ENCODE measurements at regions not wholly inside any gene's neighbourhood (a gene's known extent, or its start where the extent isn't known, plus 50 kb on each side); places are given as distances from the start of the nearest gene placed in this dataset.

- no peak for DNase-seq (ENCODE audit: low spot score)
Observed at GRCh38 chr4:41318839-41319530, 62.3 kb downstream of the UCHL1 start.

- DNase-seq (ENCODE audit: low spot score), result no peak
Observed at GRCh38 chr4:41319553-41319952, 62.8 kb downstream of the UCHL1 start.

- no peak for DNase-seq (ENCODE audit: low spot score)
Observed at GRCh38 chr4:41320278-41320677, 63.5 kb downstream of the UCHL1 start.

GRCh38 chr4:41320786-41321185 is 64.1 kb downstream of the UCHL1 start:
- no peak for DNase-seq (ENCODE audit: low spot score)

DNA sequence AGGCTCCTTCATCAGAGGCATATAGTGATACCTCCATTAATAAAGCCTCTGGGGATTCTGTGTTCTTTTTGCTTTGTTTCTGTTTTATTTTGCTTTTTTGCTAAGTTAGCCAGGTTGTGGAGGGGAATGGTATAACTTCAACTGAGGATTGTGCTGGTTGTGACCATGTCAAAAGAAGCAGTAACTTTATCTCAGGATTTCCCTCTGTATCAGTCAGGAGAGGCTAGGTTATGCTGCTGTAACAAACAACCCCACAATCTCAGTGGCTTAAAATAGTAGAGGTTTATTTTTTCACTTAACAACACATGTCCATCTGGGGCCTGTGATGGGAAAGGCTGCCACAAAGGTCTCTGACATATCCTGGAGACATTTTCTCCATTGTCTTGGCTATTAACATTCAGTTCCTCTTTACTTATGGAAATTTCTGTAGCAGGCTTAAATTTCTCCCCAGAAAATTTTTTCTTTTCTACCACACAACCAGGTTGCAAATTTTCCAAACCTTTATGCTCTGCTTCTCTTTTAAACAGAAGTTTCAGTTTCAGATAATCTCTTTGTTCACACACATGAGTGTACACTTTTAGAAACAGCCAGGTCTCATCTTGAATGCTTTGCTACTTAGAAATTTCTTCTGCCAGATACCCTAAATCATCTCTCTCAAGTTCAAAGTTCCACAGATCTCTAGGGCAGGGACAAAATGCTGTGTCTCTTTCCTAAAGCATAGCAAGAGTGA is 64.7 kb downstream of the UCHL1 start:
- no peak for DNase-seq (ENCODE audit: low spot score)

- DNase-seq (ENCODE audit: low spot score), result no peak
Observed at GRCh38 chr4:41322617-41323016, 65.9 kb downstream of the UCHL1 start.

DNA sequence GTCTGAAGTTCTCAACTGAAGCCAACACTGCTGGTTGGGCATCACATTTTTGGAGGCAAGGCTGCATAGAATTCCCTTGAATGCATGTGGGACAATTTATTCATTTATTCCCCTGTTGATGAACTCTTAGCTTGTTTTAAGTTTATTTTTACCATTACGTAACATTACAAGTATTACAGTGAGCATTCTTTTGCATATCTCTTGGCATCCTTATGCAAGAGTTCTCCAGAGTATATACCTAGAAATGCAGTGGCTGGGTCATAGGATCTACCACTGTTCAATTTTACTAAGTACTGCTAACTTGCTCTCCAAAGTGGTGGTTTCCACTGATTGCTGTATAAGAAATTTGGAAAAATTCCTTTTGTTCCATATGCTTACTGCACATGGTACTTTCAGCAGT is 66.5 kb downstream of the UCHL1 start:
- DNase-seq (ENCODE audit: low spot score), result no peak

DNA sequence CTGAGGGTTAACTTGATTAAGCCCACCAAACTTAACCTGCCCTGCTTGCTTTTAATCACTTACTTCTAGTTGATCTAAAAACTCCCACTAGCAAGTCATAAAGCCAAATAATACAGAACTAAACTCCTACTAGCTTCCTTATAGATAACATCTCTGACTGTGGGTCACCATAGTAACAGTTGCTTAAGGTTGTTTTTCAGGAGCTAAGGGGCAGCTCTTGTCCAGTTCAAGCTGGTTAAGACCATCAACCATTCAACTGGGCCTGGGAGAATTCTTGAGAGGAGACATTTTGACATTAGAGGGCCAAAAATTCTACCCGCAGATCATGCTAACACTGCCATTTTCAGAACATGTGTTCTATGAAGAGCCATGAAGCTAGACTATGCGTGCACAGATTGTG is 67.0 kb downstream of the UCHL1 start:
- no peak for DNase-seq (ENCODE audit: low spot score)

GRCh38 chr4:41324861-41325260 is 68.1 kb downstream of the UCHL1 start:
- no peak for DNase-seq (ENCODE audit: low spot score)

GRCh38 chr4:41325901-41326300 is 69.2 kb downstream of the UCHL1 start:
- no peak for DNase-seq (ENCODE audit: low spot score)

DNA sequence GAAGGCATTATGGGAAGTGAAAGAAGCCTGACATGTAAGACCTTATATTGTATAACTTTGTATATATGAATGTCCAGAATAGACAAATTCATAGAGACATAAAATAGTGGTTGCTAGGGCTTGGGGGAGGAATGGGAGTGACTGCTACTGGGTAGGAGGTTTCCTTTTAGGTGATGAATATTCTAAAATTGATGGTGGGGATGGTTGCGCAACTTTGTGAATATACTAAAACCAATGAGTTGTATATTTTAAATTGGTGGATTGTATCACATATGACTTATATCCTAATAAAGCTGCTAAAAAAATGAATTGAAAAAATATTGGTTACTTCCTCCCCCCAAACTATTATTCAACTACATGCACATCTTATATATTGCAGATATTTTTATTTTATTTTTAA is 70.0 kb downstream of the UCHL1 start:
- DNase-seq (ENCODE audit: low spot score), result no peak

DNA sequence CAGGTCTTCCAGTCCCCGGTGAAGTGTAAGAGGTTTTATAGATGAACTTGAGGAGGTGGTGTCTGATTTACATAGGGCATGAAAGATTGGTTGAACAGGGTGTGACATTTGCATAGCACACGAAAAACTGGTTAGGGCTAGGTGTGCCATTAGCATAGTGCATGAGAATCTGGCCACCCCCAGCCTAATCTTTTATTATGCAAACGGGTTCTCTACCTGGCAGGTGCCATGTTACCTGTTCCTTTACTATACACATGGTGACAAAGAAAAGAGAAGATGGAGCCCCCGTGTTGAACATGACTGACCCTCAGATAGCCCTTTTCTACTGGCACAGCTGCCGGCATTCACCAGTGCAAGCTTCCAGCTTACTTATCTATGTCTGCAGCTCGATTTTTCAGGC is 71.0 kb downstream of the UCHL1 start:
- DNase-seq (ENCODE audit: low spot score), result no peak

DNA sequence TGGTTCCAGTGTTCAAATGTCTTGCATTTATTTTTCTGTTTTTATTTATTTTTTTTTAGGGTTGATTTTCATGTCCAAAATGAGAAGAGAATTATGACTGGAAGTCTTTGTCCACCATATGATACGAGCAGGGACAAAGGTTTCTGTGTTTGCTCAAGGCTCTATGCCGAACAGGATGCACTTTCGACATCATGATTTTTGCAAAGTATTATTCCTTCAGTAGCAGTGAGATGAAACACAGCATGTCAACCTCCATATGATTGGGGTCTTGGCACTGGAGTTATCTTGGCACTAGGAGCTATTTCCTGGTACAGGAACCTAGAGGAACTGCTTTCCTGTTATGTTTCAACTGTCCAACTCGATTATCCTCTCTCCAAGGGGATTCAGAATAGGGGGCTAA is 72.6 kb downstream of the UCHL1 start:
- no peak for DNase-seq (ENCODE audit: low spot score)

GRCh38 chr4:41331224-41331623 is 74.5 kb downstream of the UCHL1 start:
- no peak for DNase-seq (ENCODE audit: low spot score)

GRCh38 chr4:41332510-41333054 is 75.9 kb downstream of the UCHL1 start:
- DNase-seq (ENCODE audit: low spot score), result no peak

DNA sequence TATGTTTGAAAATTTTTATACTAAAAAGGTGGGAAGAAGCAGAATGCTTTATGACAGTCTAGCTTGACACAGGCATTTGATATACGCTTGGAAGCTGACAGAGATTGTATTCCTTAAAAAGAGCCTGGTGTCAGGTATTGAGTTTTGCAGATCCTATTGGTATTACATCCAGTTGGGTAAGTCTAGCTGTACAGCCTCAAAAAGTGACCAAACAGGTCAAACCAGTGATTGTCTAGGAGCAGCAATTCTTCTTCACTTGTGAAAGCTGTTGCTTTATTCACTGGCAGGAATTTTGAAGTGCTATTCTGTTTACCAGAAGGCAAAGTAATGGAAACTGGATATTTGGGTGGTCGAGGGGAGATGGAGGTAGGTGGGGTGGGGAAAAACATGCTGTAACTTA is 77.5 kb downstream of the UCHL1 start:
- no peak for DNase-seq (ENCODE audit: low spot score)

DNA sequence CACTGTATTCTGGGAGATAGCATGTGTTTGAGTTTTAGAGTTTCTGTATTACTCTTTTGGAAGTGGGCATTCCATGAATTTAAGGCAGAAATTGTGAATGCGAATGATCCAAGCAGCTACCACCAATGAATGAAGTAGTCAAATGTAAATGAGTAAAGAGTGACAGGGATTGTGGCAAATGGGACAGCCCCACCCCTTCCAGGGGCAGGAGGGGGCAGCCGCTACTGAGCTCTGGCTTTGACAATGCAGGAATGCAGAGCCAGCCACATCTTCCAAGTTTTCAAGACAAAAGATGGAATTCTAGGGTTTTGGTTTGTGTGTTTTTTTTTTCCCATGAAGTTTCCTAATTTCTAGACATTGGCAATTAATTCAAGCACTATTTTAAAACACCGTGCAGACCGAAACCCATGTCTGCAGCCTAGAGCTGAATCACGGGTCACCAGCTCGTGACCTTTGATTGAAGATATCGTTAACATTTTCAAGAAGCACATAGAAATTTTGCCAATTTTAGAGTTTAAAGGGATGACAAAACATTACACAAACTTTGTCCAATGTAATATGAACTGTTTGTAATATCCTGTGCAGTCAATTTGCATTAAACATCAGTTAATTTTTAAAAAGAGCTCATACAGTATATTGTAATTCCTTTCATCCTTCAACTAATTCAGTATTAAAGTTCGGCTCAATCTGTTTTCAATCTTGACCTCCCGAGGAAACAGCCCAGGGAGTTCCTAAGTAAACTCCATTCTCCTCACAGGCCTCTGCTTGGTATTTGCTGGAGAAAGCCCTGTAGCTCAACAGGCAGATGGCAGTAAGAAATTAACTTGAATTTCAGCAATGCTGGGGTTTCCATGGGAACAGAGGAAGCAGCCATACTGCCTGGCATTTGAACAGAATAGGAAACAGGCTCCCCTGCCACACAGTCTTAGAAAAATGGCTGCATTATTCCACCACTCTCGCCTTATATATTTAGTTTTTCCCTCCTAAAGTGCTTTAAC is 83.4 kb downstream of the UCHL1 start:
- DNase-seq (ENCODE audit: low spot score), result no peak

DNA sequence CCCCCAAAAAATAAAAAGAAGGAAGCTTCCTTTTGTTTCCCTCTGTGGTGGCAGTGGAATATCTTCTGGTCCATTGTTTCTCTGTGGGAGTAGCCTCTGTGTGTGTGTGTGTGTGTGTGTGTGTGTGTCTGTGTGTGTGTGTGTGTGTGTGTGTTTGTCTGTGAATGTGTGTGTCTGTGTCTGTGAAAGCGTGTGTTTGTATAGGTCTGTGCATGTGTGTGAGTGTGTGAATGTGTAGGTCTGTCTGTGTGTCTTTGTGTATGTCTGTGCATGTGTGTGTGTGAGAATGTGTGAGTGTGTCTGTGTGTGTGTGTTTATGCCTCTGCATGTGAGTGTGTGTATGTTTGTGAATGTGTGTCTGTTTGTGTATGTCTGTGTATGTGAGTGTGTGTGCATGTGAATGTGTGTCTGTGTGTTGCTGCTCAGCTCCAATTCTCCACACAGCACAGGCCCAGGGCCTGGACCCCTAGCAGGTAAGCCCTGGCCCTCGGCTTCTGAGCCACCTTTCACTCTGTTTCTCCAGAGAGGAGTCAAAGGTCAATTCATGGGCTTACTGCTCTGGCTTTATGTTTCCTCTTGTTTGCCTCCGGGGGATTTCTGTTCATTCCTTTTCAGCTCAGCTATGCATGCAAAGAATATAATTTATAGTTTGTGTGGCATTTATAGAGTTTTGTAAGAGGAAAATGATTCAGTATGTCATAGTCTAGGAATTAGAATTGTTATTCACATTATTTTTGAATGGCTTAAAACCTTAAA is 89.8 kb downstream of the UCHL1 start:
- no peak for DNase-seq (ENCODE audit: low spot score)

- DNase-seq (ENCODE audit: low spot score), result no peak
Observed at GRCh38 chr4:41349021-41349420, 92.3 kb downstream of the UCHL1 start.

DNA sequence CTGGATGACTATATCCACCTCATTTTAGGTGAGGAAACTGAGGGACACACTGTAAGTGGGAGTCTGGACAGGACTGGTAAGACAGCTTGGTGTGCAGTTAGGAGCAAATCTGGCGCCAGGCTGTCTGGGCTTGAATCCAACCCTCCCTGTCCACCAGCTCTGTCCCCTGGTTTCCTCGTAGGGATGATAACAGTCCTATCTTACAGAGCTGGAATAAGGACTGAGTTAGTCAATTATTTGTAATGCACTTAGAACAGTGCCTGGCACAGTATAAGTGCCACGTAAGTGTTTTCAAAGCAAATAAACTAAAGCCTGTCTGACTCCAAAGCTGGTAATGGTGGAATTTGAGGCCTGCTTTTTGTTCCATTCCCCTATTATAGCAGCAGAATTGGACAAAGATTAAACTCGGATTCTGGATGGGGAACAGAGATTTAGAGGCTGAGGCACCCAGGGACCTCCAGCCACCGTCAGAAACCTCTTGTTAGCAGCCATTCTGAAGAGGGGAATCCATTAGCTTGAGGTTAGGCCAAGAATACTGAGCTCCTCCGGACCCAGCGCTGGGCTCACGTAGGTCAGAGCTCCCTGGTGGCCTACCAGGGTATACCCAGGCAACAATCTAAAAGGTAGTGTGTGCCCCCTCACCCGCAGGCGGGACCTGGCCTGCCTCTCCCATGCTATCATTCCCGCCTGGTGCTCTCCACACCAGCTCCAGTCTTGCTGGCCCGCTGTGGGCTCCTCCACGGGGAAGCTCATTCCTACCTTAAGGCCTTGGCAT is 102.1 kb downstream of the UCHL1 start:
- DNase-seq (ENCODE audit: low spot score), result peak; percentile 32

GRCh38 chr4:41359422-41359775 is 102.7 kb downstream of the UCHL1 start:
- DNase-seq (ENCODE audit: low spot score), result no peak

Measured in RKO (cell line).